ENCODE measurements at regions not wholly inside any gene's neighbourhood (a gene's known extent, or its start where the extent isn't known, plus 50 kb on each side); places are given as distances from the start of the nearest gene placed in this dataset.

GRCh38 chr9:27654629-27655285 lies 81.5 kb upstream of the C9orf72 start:
- ChIA-PET POLR2A (no interaction called here), CTCF (no interaction called here)
- H3K4me1 ChIP-seq: no peaks in the 10 kb centered on the region
- H3K27ac Mint-ChIP-seq (ENCODE audit: unreplicated experiment): no peak overlapping the region
- no peaks in the 10 kb centered on the region for H3K9me3 ChIP-seq
- H3K4me3 Mint-ChIP-seq (ENCODE audit: unreplicated experiment): no peak overlapping the region
- DNase-seq: no peak
- no peaks in the 10 kb centered on the region for H3K36me3 Mint-ChIP-seq (ENCODE audit: insufficient read depth, unreplicated experiment)
- no peaks in the 10 kb centered on the region for H3K36me3 ChIP-seq (ENCODE audit: control insufficient read depth, insufficient read depth, low read length)
- TF ChIP-seq CTCF (IDR thresholded peaks at IDR 0.05; ENCODE audit: insufficient read depth in 1 of 2, low read depth in 1 of 2, low read length in 1 of 2, severe bottlenecking in 1 of 2, unreplicated experiment in 1 of 2): no peak
- no peaks in the 10 kb centered on the region for H3K27me3 ChIP-seq (replicated peaks; ENCODE audit: control insufficient read depth, insufficient read depth, low read length)
- no TSS peak for BruUV-seq (replicated peaks)
- intact Hi-C loops (cut with micrococcal nuclease; ENCODE audit: unreplicated experiment): no loop called here
- no peaks in the 10 kb centered on the region for H3K9me3 Mint-ChIP-seq (ENCODE audit: unreplicated experiment)
- H3K4me3 ChIP-seq (ENCODE audit: low read depth, low read length): no peak overlapping the region
- H3K27me3 Mint-ChIP-seq (ENCODE audit: insufficient read depth, unreplicated experiment): no peaks in the 10 kb centered on the region
- H3K4me1 Mint-ChIP-seq (ENCODE audit: low read depth, unreplicated experiment): no peaks in the 10 kb centered on the region

- Histone ChIP-seq H3K27me3 (replicated peaks; ENCODE audit: control insufficient read depth, insufficient read depth, low read length) (no peaks in the 10 kb centered on the region), H3K9me3 (no peaks in the 10 kb centered on the region), H3K4me3 (ENCODE audit: low read depth, low read length) (no peak overlapping the region), H3K4me1 (no peaks in the 10 kb centered on the region), H3K36me3 (ENCODE audit: control insufficient read depth, insufficient read depth, low read length) (no peaks in the 10 kb centered on the region)
- Mint-ChIP-seq H3K36me3 (ENCODE audit: insufficient read depth, unreplicated experiment) (no peaks in the 10 kb centered on the region), H3K4me1 (ENCODE audit: low read depth, unreplicated experiment) (no peaks in the 10 kb centered on the region), H3K4me3 (ENCODE audit: unreplicated experiment) (no peak overlapping the region), H3K27me3 (ENCODE audit: insufficient read depth, unreplicated experiment) (no peaks in the 10 kb centered on the region), H3K27ac (ENCODE audit: unreplicated experiment) (no peak overlapping the region), H3K9me3 (ENCODE audit: unreplicated experiment) (no peaks in the 10 kb centered on the region)
- CTCF ChIA-PET: no interaction called here
- no peak for TF ChIP-seq CTCF (IDR thresholded peaks at IDR 0.05; ENCODE audit: insufficient read depth in 1 of 2, low read depth in 1 of 2, low read length in 1 of 2, severe bottlenecking in 1 of 2, unreplicated experiment in 1 of 2)
- no peak for DNase-seq
- BruUV-seq (replicated peaks): no TSS peak
- intact Hi-C loops (cut with micrococcal nuclease; ENCODE audit: unreplicated experiment): no loop called here
- POLR2A ChIA-PET: no interaction called here
These were observed 82.2 kb upstream of the C9orf72 start for GRCh38 chr9:27655441-27655840.

- H3K27me3 Mint-ChIP-seq (ENCODE audit: insufficient read depth, unreplicated experiment): no peaks in the 10 kb centered on the region
- intact Hi-C loops (cut with micrococcal nuclease; ENCODE audit: unreplicated experiment): no loop called here
- H3K36me3 ChIP-seq (ENCODE audit: control insufficient read depth, insufficient read depth, low read length): no peaks in the 10 kb centered on the region
- H3K4me3 ChIP-seq (ENCODE audit: low read depth, low read length): no peak overlapping the region
- ChIA-PET CTCF (no interaction called here), POLR2A (no interaction called here)
- H3K36me3 Mint-ChIP-seq (ENCODE audit: insufficient read depth, unreplicated experiment): no peaks in the 10 kb centered on the region
- H3K9me3 Mint-ChIP-seq (ENCODE audit: unreplicated experiment): no peaks in the 10 kb centered on the region
- H3K27ac Mint-ChIP-seq (ENCODE audit: unreplicated experiment): no peak overlapping the region
- no peak for TF ChIP-seq CTCF (IDR thresholded peaks at IDR 0.05; ENCODE audit: insufficient read depth in 1 of 2, low read depth in 1 of 2, low read length in 1 of 2, severe bottlenecking in 1 of 2, unreplicated experiment in 1 of 2)
- no peak for DNase-seq
- H3K9me3 ChIP-seq: no peaks in the 10 kb centered on the region
- H3K4me3 Mint-ChIP-seq (ENCODE audit: unreplicated experiment): no peak overlapping the region
- H3K4me1 ChIP-seq: no peaks in the 10 kb centered on the region
- no peaks in the 10 kb centered on the region for H3K4me1 Mint-ChIP-seq (ENCODE audit: low read depth, unreplicated experiment)
- BruUV-seq (replicated peaks): no TSS peak
- H3K27me3 ChIP-seq (replicated peaks; ENCODE audit: control insufficient read depth, insufficient read depth, low read length): no peaks in the 10 kb centered on the region
These were observed 85.7 kb upstream of the C9orf72 start for GRCh38 chr9:27659001-27659400.
